T-helper 2 cell treated with Interferon-gamma antibody and Interleukin-4, amounts not matched to agents 5 μg/mL and 100 μg/mL, for 36 hours (primary cell): ENCODE measurements at regions not wholly inside any gene's neighbourhood (a gene's known extent, or its start where the extent isn't known, plus 50 kb on each side); places are given as distances from the start of the nearest gene placed in this dataset.
"Not testable (repeated sequence)": the region's sequence is repeated elsewhere in the genome, so short reads cannot be mapped to it uniquely, and the experiment has no call there.

Source experiments
- DNase-seq: peaks from one replicate; pipeline ENCODE4 v3.0.0; 2021; ENCODE audit warnings: low spot score
- H3K27ac Mint-ChIP-seq: one replicate; pipeline ENCODE4 v1.8.0; 2021; ENCODE audit warnings: mild to moderate bottlenecking, mixed read lengths
- H3K27me3 Mint-ChIP-seq: one replicate; pipeline ENCODE4 v1.8.0; 2021; ENCODE audit warnings: low read depth, mixed read lengths
- H3K36me3 Mint-ChIP-seq: one replicate; pipeline ENCODE4 v1.8.0; 2021; ENCODE audit warnings: low read depth, mixed read lengths
- H3K4me1 Mint-ChIP-seq: one replicate; pipeline ENCODE4 v1.8.0; 2021; ENCODE audit warnings: low read depth, mixed read lengths
- H3K4me3 Mint-ChIP-seq: one replicate; pipeline ENCODE4 v1.8.0; 2022; ENCODE audit warnings: mild to moderate bottlenecking, moderate library complexity, mixed read lengths
- H3K9me3 Mint-ChIP-seq: one replicate; pipeline ENCODE4 v1.8.0; 2021; ENCODE audit warnings: mixed read lengths

DNA sequence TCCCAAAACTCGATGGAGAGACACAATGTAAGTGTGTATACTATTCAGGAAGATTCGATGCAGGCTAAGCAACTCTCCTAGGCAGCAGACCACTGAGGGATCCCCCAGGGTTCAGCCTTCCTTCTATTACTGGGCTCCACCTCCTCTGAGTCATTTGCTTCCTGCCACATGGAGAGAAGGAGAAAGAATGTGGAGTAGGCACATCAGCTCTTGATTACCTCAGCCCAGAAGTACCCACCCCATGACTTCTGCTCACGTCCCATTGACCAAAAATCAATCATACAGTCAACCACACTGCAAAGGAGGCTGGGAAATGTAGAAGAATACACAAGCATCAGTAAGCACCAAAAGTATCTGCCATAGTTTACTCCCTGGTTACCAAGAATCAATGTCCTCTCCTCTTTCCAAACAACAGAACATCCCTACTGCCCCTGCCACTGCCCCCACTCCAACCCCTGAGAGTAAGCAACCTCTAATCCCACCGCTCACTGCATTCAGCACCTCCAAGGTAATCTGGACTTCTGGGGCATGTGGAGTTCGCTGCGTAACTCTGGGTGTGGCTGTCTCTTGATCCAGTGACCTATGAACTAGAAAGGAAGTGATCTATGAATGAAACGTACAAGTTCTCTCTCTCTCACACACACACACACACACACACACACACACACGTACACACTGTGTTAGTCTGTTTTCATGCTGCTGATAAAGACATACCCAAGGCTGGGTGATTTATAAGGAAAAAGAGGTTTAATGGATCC lies 91.2 kb upstream of the C1QTNF7 start:
- Mint-ChIP-seq H3K4me3 (no peak overlapping the region), H3K9me3 (no peaks in the 10 kb centered on the region), H3K36me3 (no peaks in the 10 kb centered on the region), H3K4me1 (no peaks in the 10 kb centered on the region), H3K27me3 (peaks cover 14% of the 10 kb centered on the region), H3K27ac (no peak overlapping the region)
- DNase-seq = no peak

GRCh38 chr4:15337168-15337657 lies 90.6 kb upstream of the C1QTNF7 start:
- not testable (repeated sequence) for H3K36me3 Mint-ChIP-seq

DNA sequence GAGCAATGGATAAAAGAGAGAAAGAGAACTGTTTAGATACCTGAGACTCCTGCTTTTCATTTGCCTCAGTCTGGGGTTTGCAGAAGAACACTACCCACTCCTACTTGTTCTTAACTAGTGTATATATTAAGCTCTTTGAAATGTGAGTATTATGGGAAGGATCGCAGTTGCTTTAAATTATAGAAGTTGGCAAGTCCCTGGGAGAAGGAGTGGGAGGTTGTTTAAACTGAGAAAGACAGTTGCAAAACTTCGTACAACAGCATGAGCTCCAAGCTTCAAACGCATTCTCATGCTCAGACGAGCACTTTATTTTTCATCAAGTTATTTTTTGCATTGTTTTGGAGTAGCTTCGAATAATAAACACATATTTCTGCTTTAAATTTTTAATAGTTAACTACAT lies 88.1 kb upstream of the C1QTNF7 start:
- H3K9me3 Mint-ChIP-seq = no peaks in the 10 kb centered on the region
- no peaks in the 10 kb centered on the region for H3K36me3 Mint-ChIP-seq
- DNase-seq = no peak
- H3K27me3 Mint-ChIP-seq = peaks cover 15% of the 10 kb centered on the region
- H3K4me1 Mint-ChIP-seq = no peaks in the 10 kb centered on the region
- H3K4me3 Mint-ChIP-seq = no peak overlapping the region
- no peak overlapping the region for H3K27ac Mint-ChIP-seq

More at GRCh38 chr4:15337168-15337657, 90.6 kb upstream of the C1QTNF7 start:
- H3K9me3 Mint-ChIP-seq, H3K4me3 Mint-ChIP-seq, DNase-seq, H3K4me1 Mint-ChIP-seq, H3K27ac Mint-ChIP-seq: not testable (repeated sequence)
- peaks cover 14% of the 10 kb centered on the region for H3K27me3 Mint-ChIP-seq

GRCh38 chr4:15340332-15340731 lies 87.5 kb upstream of the C1QTNF7 start:
- H3K4me1 Mint-ChIP-seq = no peaks in the 10 kb centered on the region
- no peaks in the 10 kb centered on the region for H3K36me3 Mint-ChIP-seq
- DNase-seq = no peak
- no peaks in the 10 kb centered on the region for H3K9me3 Mint-ChIP-seq
- no peak overlapping the region for H3K4me3 Mint-ChIP-seq
- H3K27me3 Mint-ChIP-seq = peaks cover 15% of the 10 kb centered on the region
- H3K27ac Mint-ChIP-seq = no peak overlapping the region

GRCh38 chr4:15340902-15341732 lies 86.7 kb upstream of the C1QTNF7 start:
- Mint-ChIP-seq H3K36me3 (no peaks in the 10 kb centered on the region), H3K4me3 (no peak overlapping the region), H3K27me3 (peaks cover 15% of the 10 kb centered on the region), H3K4me1 (no peaks in the 10 kb centered on the region), H3K9me3 (no peaks in the 10 kb centered on the region), H3K27ac (no peak overlapping the region)
- no peak for DNase-seq

- Mint-ChIP-seq H3K4me3 (no peak overlapping the region), H3K4me1 (no peaks in the 10 kb centered on the region), H3K27me3 (peaks cover 15% of the 10 kb centered on the region), H3K9me3 (no peaks in the 10 kb centered on the region), H3K27ac (no peak overlapping the region), H3K36me3 (no peaks in the 10 kb centered on the region)
- DNase-seq = no peak
Observed at GRCh38 chr4:15341733-15342300, 86.0 kb upstream of the C1QTNF7 start.

DNA sequence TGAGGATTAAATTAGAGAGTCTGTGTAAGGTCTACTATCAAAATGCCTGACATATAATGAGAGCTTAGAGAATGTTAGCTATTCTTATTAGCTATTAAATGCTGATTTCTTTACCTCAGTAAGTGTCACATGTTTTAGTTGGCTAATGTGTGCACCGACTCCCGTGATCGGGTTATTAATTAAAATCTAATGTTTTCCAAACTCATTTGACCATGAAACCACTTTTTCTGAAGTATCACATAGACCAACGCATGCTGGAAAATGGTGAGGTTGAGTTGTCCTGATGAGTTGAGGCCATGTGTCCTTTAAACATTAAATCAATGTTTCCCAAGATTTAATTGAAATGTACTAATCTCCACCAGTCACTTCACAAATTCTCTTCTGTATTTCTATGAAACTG lies 84.8 kb upstream of the C1QTNF7 start:
- no peak for DNase-seq

GRCh38 chr4:15343581-15343980 lies 84.3 kb upstream of the C1QTNF7 start:
- Mint-ChIP-seq H3K27ac (no peak overlapping the region), H3K4me3 (no peak overlapping the region), H3K9me3 (no peaks in the 10 kb centered on the region), H3K27me3 (peaks cover 12% of the 10 kb centered on the region), H3K36me3 (no peaks in the 10 kb centered on the region), H3K4me1 (no peaks in the 10 kb centered on the region)
- no peak for DNase-seq

More for the DNA sequence above, 84.8 kb upstream of the C1QTNF7 start:
- no peaks in the 10 kb centered on the region for H3K36me3 Mint-ChIP-seq
- no peak overlapping the region for H3K27ac Mint-ChIP-seq
- H3K4me1 Mint-ChIP-seq = no peaks in the 10 kb centered on the region
- H3K4me3 Mint-ChIP-seq = no peak overlapping the region
- H3K9me3 Mint-ChIP-seq = no peaks in the 10 kb centered on the region
- peaks cover 14% of the 10 kb centered on the region for H3K27me3 Mint-ChIP-seq

GRCh38 chr4:15344041-15344440 lies 83.8 kb upstream of the C1QTNF7 start:
- H3K4me3 Mint-ChIP-seq = no peak overlapping the region
- peaks cover 12% of the 10 kb centered on the region for H3K27me3 Mint-ChIP-seq
- DNase-seq = no peak
- H3K9me3 Mint-ChIP-seq = no peaks in the 10 kb centered on the region
- H3K4me1 Mint-ChIP-seq = no peaks in the 10 kb centered on the region
- H3K36me3 Mint-ChIP-seq = no peaks in the 10 kb centered on the region
- H3K27ac Mint-ChIP-seq = no peak overlapping the region

GRCh38 chr4:15345134-15345533 lies 82.7 kb upstream of the C1QTNF7 start:
- H3K4me3 Mint-ChIP-seq = no peak overlapping the region
- no peaks in the 10 kb centered on the region for H3K9me3 Mint-ChIP-seq
- H3K27ac Mint-ChIP-seq = no peak overlapping the region
- no peak for DNase-seq
- peaks cover 7% of the 10 kb centered on the region for H3K4me1 Mint-ChIP-seq
- H3K36me3 Mint-ChIP-seq = no peaks in the 10 kb centered on the region
- peaks cover 9% of the 10 kb centered on the region for H3K27me3 Mint-ChIP-seq

DNA sequence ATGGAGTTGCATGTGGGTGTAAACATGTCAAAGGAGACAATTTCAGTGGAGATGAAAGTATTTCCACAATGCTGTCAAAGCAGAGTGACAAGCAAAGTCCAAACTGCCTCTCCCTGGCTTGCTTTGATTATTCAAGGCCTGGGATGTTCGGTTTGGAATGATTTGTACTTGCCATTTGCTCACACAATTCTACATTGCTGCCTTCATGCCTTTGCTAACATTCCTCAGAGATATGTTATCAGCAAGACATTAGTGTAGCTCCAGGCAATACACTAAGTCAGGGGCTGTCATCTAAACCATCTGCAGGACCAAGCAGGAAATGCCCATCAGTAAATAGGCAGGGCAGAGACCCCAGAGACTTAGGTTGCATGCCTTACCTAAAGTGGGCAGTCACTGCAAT lies 79.6 kb upstream of the C1QTNF7 start:
- no peak for DNase-seq
- Mint-ChIP-seq H3K27me3 (peaks cover 17% of the 10 kb centered on the region), H3K4me3 (no peak overlapping the region), H3K9me3 (no peaks in the 10 kb centered on the region), H3K4me1 (peaks cover 7% of the 10 kb centered on the region), H3K27ac (no peak overlapping the region), H3K36me3 (no peaks in the 10 kb centered on the region)

DNA sequence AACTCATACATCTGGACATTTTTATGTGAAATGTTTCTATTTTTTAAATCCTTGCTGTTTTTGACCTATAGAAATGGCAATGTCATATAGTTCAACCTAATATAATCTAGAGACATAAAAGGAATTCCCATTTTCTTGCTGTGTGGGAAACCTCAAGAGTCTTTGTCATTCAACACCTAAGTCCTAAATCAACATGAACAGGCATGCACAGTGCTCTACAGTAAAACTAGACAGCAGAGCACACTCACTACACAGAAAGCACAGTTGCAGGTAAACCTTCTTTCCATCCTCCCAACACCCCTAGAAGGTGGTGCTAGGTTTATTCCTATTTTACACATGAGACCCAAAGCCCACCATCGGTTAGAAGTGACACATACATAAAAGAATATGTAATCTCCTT lies 79.1 kb upstream of the C1QTNF7 start:
- H3K9me3 Mint-ChIP-seq = no peaks in the 10 kb centered on the region
- no peak overlapping the region for H3K27ac Mint-ChIP-seq
- no peaks in the 10 kb centered on the region for H3K36me3 Mint-ChIP-seq
- peaks cover 16% of the 10 kb centered on the region for H3K27me3 Mint-ChIP-seq
- DNase-seq = no peak
- H3K4me3 Mint-ChIP-seq = no peak overlapping the region
- H3K4me1 Mint-ChIP-seq = peaks cover 7% of the 10 kb centered on the region

DNA sequence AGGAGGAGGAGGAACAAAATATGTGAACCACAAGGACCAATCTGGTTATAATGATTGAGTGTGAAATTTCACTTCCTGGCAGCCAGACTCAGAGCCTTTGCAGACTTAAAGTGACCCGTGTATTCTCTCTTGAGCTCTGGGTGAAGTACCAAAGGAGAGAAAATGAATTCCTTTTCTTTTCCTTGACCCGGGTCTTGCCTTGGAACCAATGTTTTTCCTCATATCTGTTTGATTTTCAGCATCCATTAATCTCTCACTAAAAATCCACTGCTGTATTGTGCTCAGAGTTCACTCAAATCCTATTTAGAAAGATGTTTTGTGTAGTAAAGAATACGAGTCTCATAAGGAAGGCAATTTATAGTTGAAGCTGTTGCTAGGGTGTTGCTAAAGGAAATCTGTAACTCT lies 78.3 kb upstream of the C1QTNF7 start:
- Mint-ChIP-seq H3K4me3 (no peak overlapping the region), H3K4me1 (peaks cover 7% of the 10 kb centered on the region), H3K9me3 (no peaks in the 10 kb centered on the region), H3K36me3 (no peaks in the 10 kb centered on the region), H3K27ac (no peak overlapping the region), H3K27me3 (peaks cover 13% of the 10 kb centered on the region)
- no peak for DNase-seq

- H3K9me3 Mint-ChIP-seq = no peaks in the 10 kb centered on the region
- no peaks in the 10 kb centered on the region for H3K36me3 Mint-ChIP-seq
- H3K4me1 Mint-ChIP-seq = peaks cover 7% of the 10 kb centered on the region
- H3K27ac Mint-ChIP-seq = no peak overlapping the region
- no peak overlapping the region for H3K4me3 Mint-ChIP-seq
- peaks cover 13% of the 10 kb centered on the region for H3K27me3 Mint-ChIP-seq
- no peak for DNase-seq
Observed at GRCh38 chr4:15349965-15350364, 77.9 kb upstream of the C1QTNF7 start.
